OCI-M2 (cell line): ENCODE measurements at regions not wholly inside any gene's neighbourhood (a gene's known extent, or its start where the extent isn't known, plus 50 kb on each side); places are given as distances from the start of the nearest gene placed in this dataset.
"Not testable (repeated sequence)": the region's sequence is repeated elsewhere in the genome, so short reads cannot be mapped to it uniquely, and the experiment has no call there.

Experiments used
- DNase-seq: peaks from one replicate; lab custom pipeline; 2025; ENCODE audit not compliant: unreplicated experiment; lab: John Stamatoyannopoulos, UW

DNA sequence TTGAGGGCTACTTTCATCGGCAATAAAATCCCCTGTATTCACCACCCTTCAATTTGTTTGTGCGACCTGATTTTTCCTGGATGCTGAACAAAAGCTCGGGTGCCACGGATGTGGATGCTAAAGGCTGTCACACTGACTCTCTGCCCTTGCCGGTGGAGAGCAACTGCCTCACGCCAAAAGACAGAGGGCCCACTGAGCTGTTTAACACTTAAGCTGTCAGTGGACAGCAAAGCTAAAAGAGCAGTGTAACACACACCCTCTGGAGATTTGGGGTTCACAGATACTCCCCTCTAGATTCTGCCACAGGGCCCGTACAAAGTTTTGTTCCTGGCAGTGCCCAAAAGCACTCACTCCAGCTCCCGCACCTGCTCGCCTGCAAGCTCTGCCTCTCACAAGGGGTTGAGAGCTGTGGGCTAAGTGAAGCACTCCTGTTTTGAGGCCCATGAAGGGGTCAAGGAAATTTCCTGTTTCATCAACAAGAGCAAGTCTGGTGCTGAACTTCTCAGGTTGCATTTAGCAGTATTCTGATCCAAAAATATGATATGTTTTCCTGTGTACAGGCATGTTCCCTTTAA, 1571.9 kb downstream of the ADGRL3 start:
- no peak for DNase-seq

GRCh38 chr4:62740296-62740695, 1540.2 kb downstream of the ADGRL3 start:
- no peak for DNase-seq

GRCh38 chr4:62717154-62717553, 1517.0 kb downstream of the ADGRL3 start:
- DNase-seq: no peak

- DNase-seq: no peak
Observed at GRCh38 chr4:62711575-62711974, 1511.4 kb downstream of the ADGRL3 start.

GRCh38 chr4:62709618-62710252, 1509.6 kb downstream of the ADGRL3 start:
- peak; percentile 13 for DNase-seq

GRCh38 chr4:62706423-62706822, 1506.3 kb downstream of the ADGRL3 start:
- DNase-seq: no peak

DNA sequence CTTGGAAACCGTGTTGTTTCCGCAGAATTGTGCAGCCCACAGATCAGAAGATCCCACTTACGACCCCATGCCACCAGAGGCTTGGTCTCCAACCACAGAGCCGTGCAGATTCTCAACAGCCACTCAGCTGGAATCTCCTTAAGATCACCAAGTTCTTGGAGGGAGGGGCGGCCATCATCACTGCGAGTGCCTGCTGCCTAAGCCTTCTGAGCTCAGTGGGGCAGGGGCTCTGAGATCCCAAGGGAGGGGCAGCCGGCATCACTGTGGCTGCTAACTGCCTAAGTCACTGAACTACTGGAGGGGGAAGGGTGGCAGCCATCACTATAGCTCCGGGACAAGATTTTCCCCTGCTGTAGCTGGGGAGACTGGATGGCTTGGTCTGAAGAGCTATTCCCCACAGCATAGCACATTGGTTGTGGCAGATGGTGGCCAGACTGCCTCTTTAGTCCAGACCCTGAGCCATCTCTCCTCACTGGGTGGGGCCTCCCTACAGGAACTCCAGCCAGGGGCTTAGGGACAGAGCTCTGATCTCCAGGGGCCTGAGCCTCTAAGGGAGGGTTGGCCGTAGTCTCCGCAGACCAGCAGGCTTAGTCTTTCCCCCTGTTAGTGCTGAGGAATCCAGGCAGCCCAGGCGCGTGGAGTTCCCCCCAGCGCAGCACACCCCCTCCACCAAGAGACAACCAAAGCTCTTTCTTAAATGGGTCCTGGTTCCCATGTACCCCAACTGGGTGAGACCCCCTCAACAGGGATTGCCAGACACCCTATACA, 1483.9 kb downstream of the ADGRL3 start:
- DNase-seq: no peak

DNA sequence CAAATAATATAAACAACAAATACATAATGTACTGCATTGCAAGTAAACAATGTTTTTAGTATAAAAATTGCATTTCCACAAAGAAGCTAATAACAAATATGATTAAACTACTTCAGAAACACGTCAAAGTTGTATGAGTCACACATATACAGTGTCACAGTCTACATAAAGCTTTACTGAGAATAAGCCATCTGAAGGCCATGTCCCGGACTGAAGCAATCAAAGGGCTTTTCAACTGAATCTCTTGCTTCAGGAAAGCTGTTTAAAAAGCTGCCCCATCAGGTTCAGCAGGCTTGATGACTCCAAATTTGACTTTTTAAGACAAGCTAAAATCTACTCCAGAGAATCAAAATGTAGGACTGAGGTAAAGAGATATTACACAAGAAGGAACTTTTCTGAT, 1476.8 kb downstream of the ADGRL3 start:
- no peak for DNase-seq

DNA sequence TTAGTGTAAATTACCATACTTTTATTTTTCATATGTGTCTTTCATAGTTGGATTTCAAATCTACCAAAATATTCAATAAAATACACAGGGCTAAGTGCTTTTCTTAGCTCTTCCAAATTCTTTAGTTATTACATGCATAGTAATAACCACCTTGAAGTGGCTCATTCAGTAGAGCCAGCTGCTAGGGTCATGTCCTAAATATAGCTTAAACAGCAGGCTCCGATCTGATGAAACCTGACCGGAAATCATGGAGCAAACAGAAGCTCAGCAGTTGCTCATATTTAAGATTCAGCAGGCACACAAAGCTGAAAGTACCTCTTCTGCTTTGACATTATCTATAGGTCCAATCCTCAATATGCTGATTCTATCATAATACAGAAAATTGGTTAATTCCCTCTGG, 1470.4 kb downstream of the ADGRL3 start:
- no peak for DNase-seq

GRCh38 chr4:62661821-62662220, 1461.7 kb downstream of the ADGRL3 start:
- DNase-seq: no peak

- DNase-seq: no peak
Observed at GRCh38 chr4:62656006-62656405, 1455.9 kb downstream of the ADGRL3 start.

DNA sequence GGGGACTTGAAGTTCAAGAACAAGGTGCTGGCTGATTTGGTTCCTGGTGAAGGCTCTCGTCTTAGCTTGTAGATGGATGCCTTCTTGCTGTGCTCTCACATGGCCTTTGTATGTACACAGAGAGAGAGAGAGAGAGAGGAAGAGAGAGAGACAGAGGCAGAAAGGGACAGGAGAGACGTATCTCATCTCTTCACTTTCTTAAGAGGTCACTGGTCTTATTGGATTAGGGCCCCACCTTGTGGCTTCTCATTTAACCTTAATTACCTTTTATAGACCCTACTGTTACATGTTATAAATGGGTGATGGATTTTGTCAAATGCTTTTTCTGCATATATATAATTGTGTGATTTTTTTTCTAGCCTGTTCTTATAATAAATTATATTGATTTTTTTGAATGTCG, 1444.2 kb downstream of the ADGRL3 start:
- DNase-seq: peak; percentile 1

DNA sequence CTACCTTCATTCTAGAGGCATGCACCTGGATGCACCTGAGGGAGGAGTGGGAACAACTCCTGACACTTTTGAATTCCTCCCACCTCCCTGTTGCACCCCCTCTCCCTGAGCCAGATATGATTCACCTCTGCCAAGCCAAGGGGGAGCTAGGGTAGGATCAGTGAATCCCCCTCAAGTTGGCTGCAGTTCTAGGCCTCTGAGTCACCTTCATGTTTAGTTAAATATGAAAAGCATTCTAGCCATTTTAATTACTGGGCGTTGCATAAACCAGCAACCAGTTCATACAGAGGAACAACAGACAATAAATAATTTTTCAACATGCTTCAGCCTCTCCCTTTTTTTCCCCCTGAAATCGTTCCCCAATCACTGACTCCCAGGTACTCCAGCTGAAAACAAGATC, 1440.2 kb downstream of the ADGRL3 start:
- no peak for DNase-seq

DNA sequence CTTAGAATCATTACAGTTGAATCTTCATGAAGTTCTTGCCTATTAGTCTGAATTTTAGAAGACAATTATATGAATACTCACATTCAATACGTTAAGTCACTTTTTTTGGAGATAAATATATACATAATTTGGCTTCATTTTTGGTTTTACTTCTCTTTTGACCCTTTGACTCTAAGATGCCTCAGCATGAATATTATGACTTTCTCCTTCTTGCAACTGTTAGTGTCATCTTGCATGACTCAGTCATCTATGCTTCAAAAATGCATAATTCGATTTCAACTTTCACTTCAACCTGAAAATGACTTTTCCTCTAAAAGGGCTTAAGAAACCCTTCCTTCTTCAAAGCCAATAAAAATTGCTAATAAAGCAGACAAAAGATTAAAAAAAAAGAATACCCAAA, 1427.5 kb downstream of the ADGRL3 start:
- DNase-seq: no peak

- DNase-seq: no peak
Observed at GRCh38 chr4:62627141-62627540, 1427.0 kb downstream of the ADGRL3 start.

GRCh38 chr4:62622089-62622488, 1422.0 kb downstream of the ADGRL3 start:
- DNase-seq: no peak

DNA sequence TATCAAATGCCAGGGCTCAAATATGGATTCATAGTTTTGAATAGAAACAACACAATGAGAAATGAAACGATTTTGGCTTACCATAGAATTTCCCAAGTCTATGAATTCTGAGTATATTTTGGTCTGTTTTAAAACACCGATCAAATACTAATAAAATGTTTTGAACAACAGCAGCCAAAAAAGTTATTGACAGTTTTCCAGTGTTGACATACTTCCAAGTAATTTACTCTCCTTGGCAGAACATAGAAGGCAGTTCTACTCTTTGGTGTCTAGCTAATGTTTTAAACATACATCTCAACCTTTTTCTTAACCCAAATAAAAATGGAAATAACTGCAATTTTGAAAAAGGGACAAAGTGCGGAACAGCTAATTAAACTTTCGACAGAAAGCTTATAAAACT, 1419.8 kb downstream of the ADGRL3 start:
- DNase-seq: no peak

GRCh38 chr4:62618042-62618441, 1417.9 kb downstream of the ADGRL3 start:
- DNase-seq: no peak

- DNase-seq: no peak
Observed at GRCh38 chr4:62601737-62602136, 1401.6 kb downstream of the ADGRL3 start.

GRCh38 chr4:62595265-62595664, 1395.1 kb downstream of the ADGRL3 start:
- not testable (repeated sequence) for DNase-seq

GRCh38 chr4:62591756-62592155, 1391.6 kb downstream of the ADGRL3 start:
- DNase-seq: no peak

- no peak for DNase-seq
Observed at GRCh38 chr4:62588671-62589070, 1388.5 kb downstream of the ADGRL3 start.
